AG09319 (cell line): ENCODE measurements at regions not wholly inside any gene's neighbourhood (a gene's known extent, or its start where the extent isn't known, plus 50 kb on each side); places are given as distances from the start of the nearest gene placed in this dataset.

Source experiments
- DNase-seq: peaks from one replicate; pipeline ENCODE4 v3.0.0-alpha.2; 2010; ENCODE audit warnings: low read depth; ENCODE audit errors: extremely low read depth
- CTCF ChIP-seq: IDR thresholded peaks from 2 replicates; pipeline ENCODE4 v1.5.1; 2011; ENCODE audit warnings: low read depth, mild to moderate bottlenecking, inconsistent platforms, low read length, moderate library complexity

GRCh38 chr7:51786284-51786683, 469.7 kb upstream of the COBL start:
- TF ChIP-seq CTCF, result no peak
- no peak for DNase-seq

GRCh38 chr7:51785876-51786275, 469.3 kb upstream of the COBL start:
- TF ChIP-seq CTCF, result no peak
- no peak for DNase-seq

GRCh38 chr7:51785171-51785570, 468.6 kb upstream of the COBL start:
- no peak for TF ChIP-seq CTCF
- DNase-seq, result no peak

- no peak for TF ChIP-seq CTCF
- DNase-seq, result no peak
Measured at GRCh38 chr7:51783241-51783640, 466.6 kb upstream of the COBL start.

- no peak for DNase-seq
- no peak for TF ChIP-seq CTCF
Measured at GRCh38 chr7:51778121-51778520, 461.5 kb upstream of the COBL start.

GRCh38 chr7:51774178-51774577, 457.6 kb upstream of the COBL start:
- TF ChIP-seq CTCF, result no peak
- no peak for DNase-seq

GRCh38 chr7:51772190-51772589, 455.6 kb upstream of the COBL start:
- TF ChIP-seq CTCF, result no peak
- no peak for DNase-seq
